Progenitor cell of endocrine pancreas (in vitro differentiated cells): ENCODE measurements at regions not wholly inside any gene's neighbourhood (a gene's known extent, or its start where the extent isn't known, plus 50 kb on each side); places are given as distances from the start of the nearest gene placed in this dataset.

Source experiments
- DNase-seq: peaks from one replicate; pipeline ENCODE4 v3.0.0; 2021; ENCODE audit warnings: low spot score; ENCODE audit not compliant: unreplicated experiment
- H3K27ac Mint-ChIP-seq: 2 replicates; pipeline ENCODE4 v1.8.0; 2021; ENCODE audit warnings: mild to moderate bottlenecking, moderate library complexity, mixed read lengths
- H3K27me3 Mint-ChIP-seq: 2 replicates; pipeline ENCODE4 v1.8.0; 2021; ENCODE audit warnings: mixed read lengths
- H3K36me3 Mint-ChIP-seq: 2 replicates; pipeline ENCODE4 v1.8.0; 2022; ENCODE audit warnings: mixed read lengths; ENCODE audit not compliant: insufficient read depth
- H3K4me1 Mint-ChIP-seq: 2 replicates; pipeline ENCODE4 v1.8.0; 2021; ENCODE audit warnings: low read depth, mixed read lengths
- H3K4me3 Mint-ChIP-seq: 2 replicates; pipeline ENCODE4 v1.8.0; 2021; ENCODE audit warnings: low read depth, mild to moderate bottlenecking, moderate library complexity, mixed read lengths
- H3K9me3 Mint-ChIP-seq: 2 replicates; pipeline ENCODE4 v1.8.0; 2021; ENCODE audit warnings: low read depth, mixed read lengths
- TF ChIP-seq, protein P1 (sequence below): fragments of 200-600 bp; sonication (generic); IDR thresholded peaks from one replicate; pipeline ENCODE4 v1.5.0; 2021; ENCODE audit warnings: antibody characterized with exemption, mild to moderate bottlenecking; ENCODE audit not compliant: unreplicated experiment

DNA sequence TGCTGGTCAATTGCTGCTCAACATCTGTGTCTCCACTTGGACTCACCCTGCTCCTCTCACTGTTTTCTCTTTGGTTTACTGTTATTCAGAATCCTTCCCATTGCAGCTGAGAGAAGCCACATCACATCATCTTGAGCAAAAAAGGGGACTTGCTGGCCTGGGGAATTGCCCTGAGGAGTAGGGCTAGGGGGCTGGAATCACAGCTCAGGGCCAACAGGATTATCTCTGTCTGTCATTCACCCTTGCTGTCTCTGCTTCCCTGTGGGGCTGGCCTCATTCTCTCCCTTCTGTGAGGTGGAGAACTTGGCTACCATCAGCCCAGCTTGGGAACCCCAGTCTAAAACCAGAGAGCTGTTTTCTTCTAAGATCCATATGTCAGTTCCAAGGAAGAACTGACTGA, 140.7 kb upstream of the WNT4 start:
- Mint-ChIP-seq H3K4me1 (no peaks in the 10 kb centered on the region), H3K9me3 (peaks cover 3% of the 10 kb centered on the region), H3K27ac (no peak overlapping the region), H3K4me3 (no peak overlapping the region), H3K36me3 (peaks cover 2% of the 10 kb centered on the region), H3K27me3 (peaks cover 45% of the 10 kb centered on the region)
- DNase-seq = no peak
- TF ChIP-seq, protein P1, sequence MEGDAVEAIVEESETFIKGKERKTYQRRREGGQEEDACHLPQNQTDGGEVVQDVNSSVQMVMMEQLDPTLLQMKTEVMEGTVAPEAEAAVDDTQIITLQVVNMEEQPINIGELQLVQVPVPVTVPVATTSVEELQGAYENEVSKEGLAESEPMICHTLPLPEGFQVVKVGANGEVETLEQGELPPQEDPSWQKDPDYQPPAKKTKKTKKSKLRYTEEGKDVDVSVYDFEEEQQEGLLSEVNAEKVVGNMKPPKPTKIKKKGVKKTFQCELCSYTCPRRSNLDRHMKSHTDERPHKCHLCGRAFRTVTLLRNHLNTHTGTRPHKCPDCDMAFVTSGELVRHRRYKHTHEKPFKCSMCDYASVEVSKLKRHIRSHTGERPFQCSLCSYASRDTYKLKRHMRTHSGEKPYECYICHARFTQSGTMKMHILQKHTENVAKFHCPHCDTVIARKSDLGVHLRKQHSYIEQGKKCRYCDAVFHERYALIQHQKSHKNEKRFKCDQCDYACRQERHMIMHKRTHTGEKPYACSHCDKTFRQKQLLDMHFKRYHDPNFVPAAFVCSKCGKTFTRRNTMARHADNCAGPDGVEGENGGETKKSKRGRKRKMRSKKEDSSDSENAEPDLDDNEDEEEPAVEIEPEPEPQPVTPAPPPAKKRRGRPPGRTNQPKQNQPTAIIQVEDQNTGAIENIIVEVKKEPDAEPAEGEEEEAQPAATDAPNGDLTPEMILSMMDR = no peak

DNA sequence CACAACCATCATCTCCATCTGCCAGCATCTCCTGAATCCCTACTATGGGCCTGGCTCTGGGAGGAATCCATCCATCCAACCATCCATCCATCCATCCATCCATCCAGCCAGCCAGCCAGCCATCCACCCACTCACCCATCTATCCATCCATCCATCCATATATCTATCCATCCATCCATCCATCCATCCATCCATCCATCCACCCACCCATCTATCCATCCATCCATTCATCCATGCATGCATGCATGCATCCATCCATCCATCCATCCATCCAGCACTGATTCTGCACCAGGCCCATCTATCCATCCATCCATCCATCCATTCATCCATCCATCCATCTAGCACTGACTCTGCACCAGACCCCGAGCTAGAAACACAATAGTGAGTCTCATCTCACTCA, 141.3 kb upstream of the WNT4 start:
- Mint-ChIP-seq H3K4me3 (no peak overlapping the region), H3K9me3 (no peaks in the 10 kb centered on the region), H3K27ac (no peak overlapping the region), H3K36me3 (no peaks in the 10 kb centered on the region), H3K4me1 (no peaks in the 10 kb centered on the region), H3K27me3 (peaks cover 44% of the 10 kb centered on the region)
- TF ChIP-seq, protein P1 = no peak
- DNase-seq = no peak

DNA sequence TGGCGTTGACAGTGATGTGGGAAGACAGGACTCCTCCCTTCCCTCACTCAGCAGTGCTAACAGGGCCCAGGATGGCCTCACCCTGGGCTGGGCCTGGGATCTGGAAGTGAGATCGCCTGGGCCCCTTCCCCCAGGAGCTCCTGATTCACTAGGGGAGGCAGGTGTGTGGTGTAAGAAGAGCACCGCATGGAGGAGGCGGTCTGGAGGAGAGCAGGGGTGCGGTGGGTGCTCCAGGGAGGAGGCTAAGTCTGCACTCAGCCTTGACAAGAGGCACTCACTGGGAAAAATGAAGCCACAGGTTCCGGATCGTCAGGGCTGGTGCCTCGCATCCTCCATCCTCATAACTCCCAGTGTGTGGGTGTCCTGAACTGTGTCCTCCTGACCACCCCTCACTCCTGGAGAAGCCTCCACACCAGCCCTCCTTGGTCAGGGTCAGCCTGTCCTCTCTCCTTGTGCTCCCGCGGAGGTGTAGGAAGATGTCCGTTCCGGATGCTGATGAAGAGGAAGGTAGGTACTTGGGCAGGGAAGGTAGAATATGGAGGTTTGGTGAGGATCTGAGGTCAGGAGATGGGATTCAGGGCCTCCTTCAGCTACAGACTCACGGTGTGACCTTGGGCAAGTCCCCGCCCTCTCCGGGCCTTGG, 142.1 kb upstream of the WNT4 start:
- Mint-ChIP-seq H3K36me3 (no peaks in the 10 kb centered on the region), H3K27ac (no peak overlapping the region), H3K4me3 (no peak overlapping the region), H3K9me3 (no peaks in the 10 kb centered on the region), H3K27me3 (peaks cover 51% of the 10 kb centered on the region), H3K4me1 (no peaks in the 10 kb centered on the region)
- DNase-seq = no peak
- TF ChIP-seq, protein P1 = no peak

DNA sequence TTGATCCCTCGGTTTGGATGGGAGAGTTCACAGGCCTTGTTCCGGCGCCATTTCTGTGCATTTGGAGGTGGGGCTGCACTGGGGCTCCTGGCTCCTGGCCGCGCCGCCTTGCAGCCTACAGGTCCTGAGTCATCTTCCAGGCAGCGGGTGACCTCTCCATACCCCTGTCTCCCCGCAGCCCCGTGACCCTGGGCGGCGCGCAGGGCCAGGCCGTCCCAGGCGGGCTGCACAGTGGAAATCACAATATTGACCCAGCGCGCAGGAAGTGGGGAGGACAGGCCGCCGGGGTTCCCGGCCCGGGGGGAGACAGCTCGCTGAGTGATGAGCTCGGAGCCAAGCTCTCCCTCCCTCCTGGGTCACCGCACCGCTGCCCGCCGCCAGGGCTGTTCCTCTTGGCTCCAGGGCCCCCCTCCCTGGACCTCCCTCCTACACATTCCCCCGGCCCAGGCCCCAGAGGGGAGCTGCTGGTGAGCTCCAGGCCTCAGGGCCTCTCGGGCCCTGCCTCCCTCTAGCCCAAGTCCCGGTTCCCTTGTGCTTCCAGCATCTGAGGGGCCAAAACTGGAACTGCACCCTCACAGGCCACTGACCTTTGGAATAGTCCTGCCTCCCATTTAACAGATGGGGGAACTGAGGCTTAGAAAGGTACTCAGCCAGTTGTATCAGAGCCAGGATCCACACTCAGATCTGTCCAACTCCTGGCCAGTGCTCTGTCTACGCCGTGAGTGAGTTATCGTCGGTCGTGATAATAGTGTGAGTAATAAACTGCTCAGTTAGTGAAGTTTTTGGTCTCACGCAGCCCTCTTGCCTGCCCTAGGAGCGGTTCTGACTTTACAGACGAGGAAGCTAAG, 142.9 kb upstream of the WNT4 start:
- no peak overlapping the region for H3K4me3 Mint-ChIP-seq
- peaks cover 54% of the 10 kb centered on the region for H3K27me3 Mint-ChIP-seq
- no peaks in the 10 kb centered on the region for H3K4me1 Mint-ChIP-seq
- TF ChIP-seq, protein P1 = no peak
- no peak for DNase-seq
- no peak overlapping the region for H3K27ac Mint-ChIP-seq
- H3K36me3 Mint-ChIP-seq = no peaks in the 10 kb centered on the region
- no peaks in the 10 kb centered on the region for H3K9me3 Mint-ChIP-seq

DNA sequence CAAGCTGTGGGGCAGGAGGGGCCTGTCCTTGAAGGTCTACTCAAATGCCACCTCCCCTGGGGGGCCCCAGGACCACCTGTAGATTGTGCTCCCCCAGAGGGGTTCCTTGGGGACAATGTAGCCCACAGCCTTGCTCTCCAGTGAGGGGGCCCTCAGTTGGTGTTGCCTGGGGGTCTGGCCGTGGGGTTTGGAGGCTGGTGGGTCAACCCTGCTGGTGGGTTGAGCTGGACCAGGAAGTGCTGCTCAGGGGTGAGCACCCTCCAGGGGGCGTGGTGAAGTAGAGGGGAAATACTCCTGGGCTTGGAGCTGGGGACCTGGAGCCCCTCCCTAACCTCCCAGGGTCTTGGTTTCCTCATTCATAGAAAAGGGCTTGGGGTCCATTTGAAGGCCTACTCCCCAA, 143.6 kb upstream of the WNT4 start:
- no peak for DNase-seq
- Mint-ChIP-seq H3K4me3 (no peak overlapping the region), H3K27ac (no peak overlapping the region), H3K4me1 (no peaks in the 10 kb centered on the region), H3K36me3 (no peaks in the 10 kb centered on the region), H3K27me3 (peaks cover 52% of the 10 kb centered on the region), H3K9me3 (no peaks in the 10 kb centered on the region)
- TF ChIP-seq, protein P1 = no peak
